ENCODE measurements at regions not wholly inside any gene's neighbourhood (a gene's known extent, or its start where the extent isn't known, plus 50 kb on each side); places are given as distances from the start of the nearest gene placed in this dataset.

DNA sequence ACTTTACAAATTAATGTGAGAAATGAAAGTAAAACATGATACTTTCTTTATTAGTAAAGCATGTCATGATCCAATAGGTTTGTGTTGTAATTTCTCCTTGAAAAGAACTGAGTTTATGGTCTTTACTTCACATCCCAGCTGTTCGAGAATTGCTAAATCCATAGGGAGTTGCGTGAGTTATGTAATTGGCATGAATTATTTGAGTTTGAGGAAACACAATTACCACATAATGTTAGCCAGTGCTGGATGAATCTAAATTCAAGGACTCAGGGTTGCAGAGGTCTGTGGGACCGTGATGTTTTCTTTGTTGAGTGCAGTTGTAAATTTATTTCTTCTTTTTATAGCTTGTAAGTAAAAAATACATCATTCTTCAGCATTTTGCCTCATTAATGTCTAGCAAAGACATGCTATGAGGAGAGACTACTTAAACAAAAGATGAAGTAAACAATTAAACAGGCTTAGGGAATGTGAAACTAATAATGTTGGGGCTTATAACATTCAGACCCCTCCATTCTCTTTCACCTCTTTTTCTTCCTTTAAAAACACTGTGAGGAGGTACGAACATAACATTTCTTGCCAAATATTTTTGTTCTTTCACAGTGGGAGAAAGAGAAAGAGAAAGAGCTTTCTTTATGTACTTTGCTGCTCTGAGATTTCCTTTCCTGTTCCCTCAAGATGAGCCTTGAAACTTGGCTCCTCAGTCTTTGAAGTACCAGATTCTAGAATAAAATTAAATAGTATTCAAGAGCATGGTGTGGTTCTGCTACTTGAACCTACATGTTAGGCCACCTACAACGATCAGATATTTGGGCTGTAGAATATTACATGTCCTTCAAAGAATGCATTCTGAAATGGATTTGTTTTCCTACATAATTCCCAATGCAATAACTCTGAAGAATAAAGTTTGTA is 159.6 kb upstream of the ANK2 start:
- DNase-seq (ENCODE audit: low read depth in 1 of 2, low spot score in 1 of 2): no peak

DNA sequence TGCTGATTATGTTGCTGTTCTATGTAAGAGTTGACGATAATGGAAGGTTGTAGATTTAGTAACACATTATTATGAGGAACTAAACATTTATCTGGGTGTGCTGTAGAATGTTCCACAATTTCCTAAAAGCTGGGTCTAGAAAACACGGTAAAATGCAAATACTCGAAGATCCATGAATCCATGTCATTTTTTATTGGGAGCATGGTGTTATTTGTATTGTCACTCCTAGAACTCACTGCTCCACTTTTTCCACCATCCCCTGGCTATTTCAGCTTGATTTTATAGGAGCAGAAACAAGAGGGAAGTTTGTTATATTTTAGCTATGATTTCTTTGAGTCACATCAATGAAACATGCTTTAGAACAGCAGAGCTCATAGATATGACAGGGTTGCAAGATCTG is 155.0 kb upstream of the ANK2 start:
- DNase-seq (ENCODE audit: low read depth in 1 of 2, low spot score in 1 of 2): no peak

DNA sequence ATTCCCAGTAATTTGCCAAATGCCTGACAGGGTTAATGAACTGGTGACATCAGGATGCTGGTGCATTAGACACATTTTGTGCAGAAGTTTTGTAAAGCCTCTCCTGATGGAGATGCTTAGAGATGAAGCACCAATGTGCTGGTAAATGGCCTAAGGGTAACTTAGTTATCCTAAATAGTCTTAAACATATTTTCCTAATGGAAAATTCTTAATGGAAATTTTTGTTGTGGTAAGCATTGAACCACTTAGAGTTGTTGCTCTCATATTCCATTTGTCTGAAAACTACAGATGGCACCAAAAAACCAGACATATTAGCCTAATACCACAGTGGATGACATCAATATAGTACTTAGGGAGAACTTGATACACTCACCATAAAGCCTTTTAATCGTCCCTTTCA is 154.5 kb upstream of the ANK2 start:
- DNase-seq (ENCODE audit: low read depth in 1 of 2, low spot score in 1 of 2): no peak

DNA sequence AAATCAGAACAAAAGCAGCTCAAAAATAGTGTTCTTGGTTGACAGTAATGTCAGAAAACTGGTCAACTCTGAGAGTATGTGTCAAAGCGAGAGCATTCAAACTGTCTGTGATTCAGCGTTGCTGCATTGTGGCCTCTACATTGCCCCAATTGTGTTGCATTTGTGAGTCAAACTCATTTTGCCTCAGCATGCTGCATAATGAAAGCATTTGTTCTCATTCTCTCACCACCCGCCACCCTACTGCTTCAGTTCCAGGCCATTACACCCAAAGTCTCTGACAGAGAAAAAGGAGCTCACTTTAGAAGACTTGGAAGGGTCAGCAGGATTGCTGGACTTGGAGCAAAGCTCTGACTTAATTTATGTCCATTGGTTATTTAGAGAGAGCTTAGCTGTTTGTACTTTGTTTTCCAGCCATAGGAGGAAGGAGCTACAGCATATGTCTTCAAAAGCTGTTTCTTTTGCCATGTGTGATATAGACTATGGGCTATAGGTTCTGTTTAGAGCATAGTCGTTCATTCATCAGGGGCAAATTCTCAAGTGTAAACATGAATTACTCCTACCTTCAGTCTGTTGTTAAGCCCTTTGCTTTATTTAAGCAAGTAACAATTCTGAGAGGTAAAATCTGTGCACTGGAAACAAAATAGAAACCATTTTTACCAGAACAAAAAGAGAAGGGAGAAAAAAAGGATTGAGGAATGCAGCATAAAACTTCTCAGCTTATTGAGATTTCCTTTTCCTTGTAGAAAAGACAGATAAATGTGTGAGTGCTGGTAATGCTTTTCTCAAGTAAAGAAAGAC is 153.4 kb upstream of the ANK2 start:
- DNase-seq (ENCODE audit: low read depth in 1 of 2, low spot score in 1 of 2): no peak

DNA sequence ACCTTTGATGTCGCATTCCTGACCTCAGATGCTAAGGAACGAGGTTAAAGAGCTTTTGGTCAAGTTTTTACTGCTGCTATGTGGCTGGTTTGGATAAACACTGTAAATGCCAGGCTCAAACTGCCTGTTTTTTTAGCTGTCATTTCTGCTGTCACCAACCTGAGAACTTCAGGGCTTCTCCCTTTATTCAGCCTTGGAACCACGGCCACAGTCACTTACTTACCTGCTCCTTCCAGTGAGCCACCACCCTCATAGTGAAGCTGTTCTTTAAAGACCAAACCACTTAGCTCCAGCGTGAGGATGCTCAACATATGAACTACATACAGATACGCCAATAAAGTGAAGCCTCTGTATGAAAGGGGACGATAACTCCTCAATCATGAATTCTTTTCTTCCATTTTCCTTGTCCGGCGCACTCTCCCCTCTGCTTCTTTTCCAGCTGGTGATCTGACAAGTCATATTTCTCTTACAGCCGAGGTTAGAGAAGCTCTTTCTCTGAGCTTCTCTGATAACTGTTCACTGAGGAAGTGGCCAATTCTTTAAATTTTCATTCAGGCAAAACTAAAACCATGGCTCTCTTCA is 152.8 kb upstream of the ANK2 start:
- DNase-seq (ENCODE audit: low read depth in 1 of 2, low spot score in 1 of 2): no peak

DNA sequence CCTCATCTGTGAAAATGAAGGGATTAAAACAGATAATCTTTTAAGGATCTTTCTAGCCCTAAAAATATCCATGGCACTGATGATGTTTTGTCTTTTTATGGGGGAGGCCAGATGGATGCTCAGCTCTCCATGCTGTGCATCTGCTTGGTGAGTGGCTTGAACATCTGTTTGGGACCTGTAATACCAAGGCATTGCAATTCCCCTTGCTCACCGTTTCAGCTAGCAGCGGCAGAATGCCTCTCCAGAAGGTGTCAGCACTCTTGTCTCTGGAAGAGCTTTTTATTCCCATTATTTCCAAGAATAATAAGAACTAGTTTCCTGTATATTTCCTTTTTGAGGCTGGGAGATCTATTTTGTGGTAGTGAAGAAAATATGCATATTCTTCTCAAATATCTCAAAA is 151.9 kb upstream of the ANK2 start:
- no peak for DNase-seq (ENCODE audit: low read depth in 1 of 2, low spot score in 1 of 2)

DNA sequence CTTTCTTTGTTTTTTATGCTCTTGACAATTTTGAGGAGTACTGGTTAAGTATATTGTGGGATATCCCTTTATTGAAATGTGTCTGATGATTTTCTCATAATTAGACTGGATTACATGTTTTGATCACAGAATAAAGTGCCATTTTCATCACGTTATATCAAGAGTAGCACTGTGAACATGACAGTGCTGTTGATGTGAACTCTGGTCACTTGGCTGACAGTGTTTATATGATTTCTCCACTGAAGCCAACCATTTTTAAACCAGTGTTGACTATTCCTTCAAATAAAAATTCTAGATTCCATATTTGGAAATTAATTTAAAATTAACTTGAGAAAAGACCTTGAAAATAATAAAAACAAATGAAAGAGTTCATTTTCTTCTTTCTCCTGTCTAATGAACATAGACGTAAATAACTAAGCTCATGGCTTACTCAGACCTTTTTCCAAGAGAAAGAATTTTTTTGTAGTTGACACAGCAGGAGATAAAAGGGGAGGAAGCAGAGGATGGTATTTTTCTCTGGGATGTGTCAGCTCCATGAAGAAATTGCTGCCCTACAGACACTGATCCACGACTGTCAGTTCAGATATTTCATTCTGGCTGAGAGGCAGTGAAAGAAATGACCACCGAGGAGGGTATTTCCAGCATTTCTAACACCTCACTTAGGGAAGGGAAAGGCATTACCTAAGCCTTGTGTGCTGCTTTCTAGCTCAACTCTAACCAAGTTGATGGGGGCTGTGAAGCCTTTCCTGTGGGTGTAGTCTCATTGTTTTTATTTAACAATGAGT is 150.9 kb upstream of the ANK2 start:
- DNase-seq (ENCODE audit: low read depth in 1 of 2, low spot score in 1 of 2): no peak

DNA sequence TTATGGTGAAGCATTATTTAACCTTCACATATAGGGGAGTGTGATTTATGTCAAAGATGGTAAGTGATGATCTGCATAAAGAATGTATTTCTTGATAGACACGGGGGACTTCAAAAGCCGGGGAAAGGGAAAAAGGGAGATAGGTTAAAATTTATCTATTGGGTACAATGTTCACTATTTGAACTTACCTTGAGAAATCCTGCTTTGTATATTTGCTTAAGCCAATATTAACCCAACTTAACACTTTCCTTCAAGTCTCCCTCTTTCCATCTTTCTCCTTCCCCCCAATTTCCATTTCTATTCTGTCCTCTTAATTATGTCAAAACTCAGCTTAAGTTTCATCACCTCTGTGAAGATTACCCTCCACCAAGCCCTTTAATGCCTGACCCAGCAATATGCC is 149.0 kb upstream of the ANK2 start:
- DNase-seq (ENCODE audit: low read depth in 1 of 2, low spot score in 1 of 2): no peak

DNA sequence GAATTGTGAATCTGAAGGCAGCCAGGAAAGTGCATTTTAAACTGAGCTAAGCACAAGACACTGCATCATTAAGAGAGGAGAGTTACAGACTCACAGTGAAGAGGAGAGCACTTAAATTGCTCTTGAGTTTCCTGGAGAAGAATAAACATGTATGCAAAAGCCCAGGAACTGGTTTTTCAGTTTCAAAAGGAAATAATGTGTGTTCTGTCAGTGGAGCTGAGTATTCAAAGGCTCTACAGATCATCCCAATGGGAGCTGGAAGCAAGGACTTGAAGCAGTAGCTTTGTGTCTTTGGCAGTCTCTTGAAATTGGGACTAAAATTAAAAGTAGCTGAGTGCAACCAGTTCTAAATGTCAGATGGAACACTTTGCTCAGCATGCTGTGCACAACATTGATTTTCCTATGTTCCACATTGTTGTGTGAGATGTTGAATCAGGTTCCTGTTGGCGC is 147.5 kb upstream of the ANK2 start:
- no peak for DNase-seq (ENCODE audit: low read depth in 1 of 2, low spot score in 1 of 2)

DNA sequence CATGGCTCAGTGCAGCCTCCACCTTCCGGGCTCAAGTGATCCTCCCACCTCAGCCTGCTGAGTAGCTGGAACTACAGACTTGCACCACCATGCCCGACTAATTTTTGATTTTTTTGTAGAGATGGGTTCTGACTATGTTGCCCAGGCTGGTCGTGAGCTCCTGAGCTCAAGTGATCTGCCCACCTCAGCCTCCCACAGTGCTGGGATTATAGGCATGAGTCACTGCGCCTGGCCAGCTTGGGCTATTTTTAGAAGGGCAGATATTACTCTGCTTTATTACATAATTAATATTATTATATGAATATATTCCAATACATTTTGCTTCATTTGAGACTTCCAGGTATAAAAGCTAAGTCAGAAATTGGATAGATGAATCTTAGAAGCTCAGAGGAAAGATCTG is 143.7 kb upstream of the ANK2 start:
- DNase-seq (ENCODE audit: low read depth in 1 of 2, low spot score in 1 of 2): no peak

DNA sequence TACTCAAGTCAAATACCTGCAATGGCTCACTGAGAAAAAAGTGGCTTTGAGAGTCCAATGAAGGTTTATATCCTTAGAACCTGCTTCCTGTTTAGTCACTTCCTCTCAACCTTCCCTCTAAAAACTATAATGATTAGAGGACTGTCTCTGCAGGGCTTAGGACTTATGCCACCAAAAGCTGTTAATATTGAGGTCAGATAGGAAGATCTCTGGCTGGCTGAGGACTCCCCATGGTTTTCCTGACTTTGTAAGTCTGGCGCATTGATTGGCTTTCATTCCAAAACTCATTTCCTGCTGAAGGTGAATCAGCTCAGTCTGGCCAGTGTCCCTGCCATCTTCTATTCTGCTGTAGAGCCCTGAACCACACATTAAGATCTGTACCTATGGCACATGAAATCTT is 140.9 kb upstream of the ANK2 start:
- DNase-seq (ENCODE audit: low read depth in 1 of 2, low spot score in 1 of 2): no peak

DNA sequence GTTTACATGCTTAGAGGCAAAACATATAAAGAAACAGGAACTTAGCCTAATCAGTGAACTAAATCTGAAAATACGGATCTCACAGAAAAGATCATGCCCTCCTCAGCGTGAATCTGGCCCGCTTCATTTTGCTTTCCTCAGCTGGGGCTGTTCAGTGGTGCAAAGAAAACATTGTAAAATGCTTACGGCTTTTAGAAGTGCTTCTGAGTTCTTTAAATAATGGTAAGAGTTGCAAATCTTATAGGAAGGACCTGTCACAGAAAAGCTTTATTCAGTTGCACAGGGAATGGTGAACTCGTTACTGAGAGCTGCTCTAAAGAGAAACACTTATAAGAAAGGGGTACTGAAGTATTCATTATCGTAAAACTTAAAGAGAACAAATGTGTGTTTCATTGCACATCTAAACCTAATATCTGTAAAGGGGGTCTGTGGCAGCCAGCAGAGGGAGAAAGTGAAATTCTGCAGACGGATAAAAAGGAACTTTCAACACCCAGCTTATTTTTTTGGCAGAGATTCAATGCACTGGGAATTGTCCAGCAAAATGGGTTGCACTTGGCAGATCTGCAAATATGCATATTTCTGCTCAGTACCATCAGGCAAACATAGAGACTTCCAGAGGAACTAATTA is 139.2 kb upstream of the ANK2 start:
- no peak for DNase-seq (ENCODE audit: low read depth in 1 of 2, low spot score in 1 of 2)

DNA sequence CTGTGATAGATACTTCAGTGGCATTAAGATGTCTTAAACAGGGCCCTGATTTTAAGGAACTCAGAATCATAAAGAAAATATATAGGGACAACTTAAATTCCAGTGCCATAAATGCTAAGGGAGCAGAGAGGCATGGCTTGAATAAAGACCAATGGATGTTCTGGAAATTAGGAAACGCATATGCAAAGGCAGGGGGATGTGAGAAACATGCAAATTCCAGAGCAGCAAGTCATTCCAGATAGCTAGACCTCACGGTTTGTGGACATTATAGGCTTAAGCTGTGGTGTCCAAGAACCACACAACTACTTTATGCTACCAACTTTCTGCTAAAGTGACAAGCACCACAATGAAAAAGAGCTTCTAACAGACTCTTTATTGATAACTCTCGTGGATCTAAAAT is 132.6 kb upstream of the ANK2 start:
- no peak for DNase-seq (ENCODE audit: low read depth in 1 of 2, low spot score in 1 of 2)

DNA sequence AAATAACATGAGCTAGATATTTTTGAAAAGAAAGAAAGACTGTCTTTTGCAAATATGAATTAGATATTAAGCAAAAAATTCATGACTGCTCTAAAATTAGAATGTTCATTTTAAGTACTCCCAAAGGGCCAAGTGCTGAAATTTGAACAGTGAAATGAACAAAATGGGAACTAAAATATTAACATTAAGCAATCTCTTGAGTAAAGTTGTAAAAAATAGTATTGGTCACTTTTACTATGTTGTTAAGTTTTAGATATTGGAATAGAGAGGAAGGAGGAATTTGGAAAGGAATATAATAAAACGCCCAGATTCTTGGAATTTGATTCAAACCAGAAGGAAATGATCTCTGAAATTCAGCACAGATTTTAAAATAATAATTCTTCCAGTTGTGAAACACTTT is 125.9 kb upstream of the ANK2 start:
- no peak for DNase-seq (ENCODE audit: low read depth in 1 of 2, low spot score in 1 of 2)

DNA sequence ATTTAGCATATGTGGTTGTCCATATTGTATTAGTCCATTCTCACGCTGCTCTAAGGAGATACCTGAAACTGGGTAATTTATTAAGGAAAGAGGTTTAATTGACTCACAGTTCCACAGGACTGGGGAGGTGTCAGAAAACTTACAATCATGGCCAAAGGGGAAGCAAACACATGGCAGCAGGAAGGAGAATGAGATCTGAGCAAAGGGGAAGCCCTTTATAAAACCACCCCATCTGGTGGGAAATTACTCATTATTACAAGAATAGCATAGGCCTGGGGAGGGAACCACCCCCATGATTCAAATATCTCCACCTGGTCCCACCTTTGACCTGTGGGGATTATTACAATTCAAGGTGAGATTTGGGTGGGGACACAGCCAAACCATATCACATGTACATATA is 122.6 kb upstream of the ANK2 start:
- DNase-seq (ENCODE audit: low read depth in 1 of 2, low spot score in 1 of 2): no peak

DNA sequence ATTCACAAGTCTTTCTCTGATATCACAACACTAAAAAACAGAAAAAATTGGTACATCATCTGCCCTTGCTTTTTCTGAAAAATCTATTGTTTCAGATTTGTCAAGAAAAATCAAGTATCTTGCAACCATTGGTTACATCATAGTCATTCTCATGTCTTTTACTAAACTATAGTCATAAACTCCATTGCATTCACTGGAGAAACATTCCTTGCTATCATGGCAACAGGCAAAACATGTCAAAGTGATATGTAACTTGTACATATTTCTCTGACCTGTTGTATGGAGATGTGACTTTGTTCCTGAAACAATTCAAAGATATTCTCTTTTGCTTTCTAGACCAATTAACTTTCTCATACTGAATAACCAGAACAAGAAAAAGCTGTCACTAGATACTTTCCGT is 121.9 kb upstream of the ANK2 start:
- no peak for DNase-seq (ENCODE audit: low read depth in 1 of 2, low spot score in 1 of 2)

DNA sequence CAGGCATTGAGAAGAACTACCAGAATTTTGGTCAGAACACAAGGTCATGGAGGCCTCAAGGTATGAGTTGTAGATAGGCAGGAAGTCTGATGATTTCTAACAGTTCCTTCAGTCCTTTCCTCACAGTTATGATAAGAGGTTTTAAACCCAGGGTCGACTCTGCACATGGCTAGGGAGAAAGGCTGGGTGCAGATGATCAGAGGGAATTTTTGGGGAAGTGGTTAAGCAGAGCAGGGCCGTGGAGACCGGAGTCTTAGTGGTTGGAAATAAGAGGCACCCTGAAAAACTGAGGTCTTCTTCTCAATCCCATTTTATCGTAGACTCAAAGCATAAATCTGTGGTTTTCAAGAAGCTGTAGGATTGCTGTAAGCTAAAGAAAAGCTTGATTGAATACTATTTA is 118.5 kb upstream of the ANK2 start:
- no peak for DNase-seq (ENCODE audit: low read depth in 1 of 2, low spot score in 1 of 2)

DNA sequence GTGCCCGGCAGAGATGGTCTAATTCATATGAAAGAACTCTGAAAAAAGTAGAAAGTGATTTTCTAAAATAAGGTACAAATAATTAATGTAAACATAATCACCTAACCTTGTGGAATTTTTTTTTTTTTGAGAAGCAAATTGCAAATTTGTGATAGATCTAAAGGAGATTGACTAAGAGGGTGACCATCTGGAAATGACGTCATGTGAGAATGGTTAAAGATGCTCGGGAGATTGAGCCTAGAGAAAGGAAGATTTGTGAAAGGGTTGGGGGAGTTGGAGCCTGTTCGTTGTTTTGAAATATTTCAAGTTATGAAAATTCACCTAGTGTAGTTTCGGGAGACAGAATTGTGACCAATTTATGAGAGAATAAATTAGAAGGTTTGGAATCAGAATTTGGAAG is 115.7 kb upstream of the ANK2 start:
- no peak for DNase-seq (ENCODE audit: low read depth in 1 of 2, low spot score in 1 of 2)

DNA sequence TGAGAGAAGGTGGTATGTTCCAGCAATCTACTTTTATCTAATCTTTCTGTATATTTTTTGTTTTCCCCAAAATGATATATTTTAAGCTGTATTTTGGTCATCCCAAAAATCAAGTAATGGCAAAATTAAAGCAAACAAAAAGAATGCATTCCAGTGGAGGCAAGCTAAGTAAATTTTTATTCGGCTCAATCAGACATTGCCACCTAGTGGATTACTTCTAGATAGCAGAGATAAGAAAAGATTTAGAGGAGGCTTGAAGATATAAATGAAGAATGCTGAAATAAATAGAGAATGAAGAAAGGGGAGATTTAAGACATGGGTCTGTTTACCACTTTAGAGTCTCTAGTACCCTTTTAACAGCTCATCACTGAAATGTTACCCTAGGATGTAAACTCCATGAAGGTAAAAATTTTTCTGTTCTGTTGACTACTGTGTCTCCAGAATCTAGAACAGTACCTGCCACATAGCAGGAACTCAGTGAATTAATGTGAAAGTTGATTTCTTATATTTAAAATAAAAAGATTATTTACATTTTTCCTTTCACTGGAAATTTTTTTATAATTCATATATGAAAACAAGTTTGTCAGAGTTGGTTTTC is 110.9 kb upstream of the ANK2 start:
- DNase-seq (ENCODE audit: low read depth in 1 of 2, low spot score in 1 of 2): no peak

DNA sequence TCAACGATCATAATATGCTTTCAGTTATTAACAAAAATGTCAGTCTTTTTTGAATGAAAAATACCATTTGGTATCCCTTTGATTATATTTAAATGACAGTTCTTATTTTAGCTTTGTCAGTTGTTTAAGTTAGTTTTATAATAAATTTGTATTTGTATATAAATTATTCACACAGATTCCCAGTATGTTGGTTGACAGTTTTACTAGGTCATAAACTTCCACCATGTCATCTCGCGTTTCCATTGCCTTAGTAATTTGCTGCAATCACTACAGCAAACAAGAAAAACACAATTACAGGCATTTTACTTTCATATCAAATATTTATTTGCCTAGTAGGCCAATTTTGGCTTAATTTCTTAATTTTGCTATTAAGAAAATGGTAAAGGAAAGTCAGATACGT is 109.6 kb upstream of the ANK2 start:
- DNase-seq (ENCODE audit: low read depth in 1 of 2, low spot score in 1 of 2): no peak
